HEK293 (cell line): ENCODE measurements at regions not wholly inside any gene's neighbourhood (a gene's known extent, or its start where the extent isn't known, plus 50 kb on each side); places are given as distances from the start of the nearest gene placed in this dataset.

Experiments used
- CTCF ChIA-PET: fragments of 350-600 bp; formaldehyde crosslinking; extraction: SDS; loops from one replicate; lab custom pipeline; 2021; ENCODE audit warnings: antibody characterized with exemption; lab: Yijun Ruan, JAX
- POLR2A ChIA-PET: fragments of 300-600 bp; formaldehyde crosslinking; extraction: SDS; loops from one replicate; lab custom pipeline; 2020; ENCODE audit warnings: antibody characterized with exemption, inconsistent platforms; lab: Yijun Ruan, JAX
- H3K27ac ChIP-seq: fragments of 200-500 bp; sonication (Bioruptor generic); 2 replicates; pipeline ENCODE4 v1.5.1; 2014; ENCODE audit warnings: low read depth, low read length, control low read depth, inconsistent platforms; ENCODE audit errors: extremely low read depth
- H3K36me3 ChIP-seq, 2 experiments: fragments of 200-500 bp in 1 of 2; sonication (Bioruptor generic) in 1 of 2; 1 replicate in 1 of 2; 2 replicates in 1 of 2; pipeline ENCODE4 v1.5.1; 2014 to 2017; ENCODE audit warnings: inconsistent platforms in 2 of 2, low read length in 2 of 2; ENCODE audit not compliant: control insufficient read depth in 2 of 2, insufficient read depth in 1 of 2
- H3K4me1 ChIP-seq: fragments of 200-500 bp; sonication (Bioruptor generic); 2 replicates; pipeline ENCODE4 v1.5.1; 2014; ENCODE audit warnings: mild to moderate bottlenecking, low read length, inconsistent platforms; ENCODE audit not compliant: control insufficient read depth, insufficient read depth
- H3K4me3 ChIP-seq: 2 replicates; pipeline ENCODE4 v1.5.1; 2011; ENCODE audit warnings: low read depth, mild to moderate bottlenecking, control low read depth, low read length, moderate library complexity
- H3K9me3 ChIP-seq: fragments of 200-500 bp; sonication (Bioruptor generic); 2 replicates; pipeline ENCODE4 v1.5.1; 2014; ENCODE audit warnings: low read depth, low read length, inconsistent platforms; ENCODE audit not compliant: control insufficient read depth, insufficient read depth
- GLI2 ChIP-seq: fragments of 450-650 bp; formaldehyde crosslinking; IDR thresholded peaks from 2 replicates; pipeline ENCODE4; 2017; ENCODE audit warnings: missing biosample characterization, missing genetic modification characterization, low read depth, borderline replicate concordance
- GLIS1 ChIP-seq: fragments of 450-650 bp; formaldehyde crosslinking; IDR thresholded peaks from 2 replicates; pipeline ENCODE4 v1.5.1; 2016; ENCODE audit warnings: missing biosample characterization, missing genetic modification characterization
- MYNN ChIP-seq: fragments of 450-650 bp; formaldehyde crosslinking; IDR thresholded peaks from 2 replicates; pipeline ENCODE4 v1.5.1; 2016; ENCODE audit warnings: missing biosample characterization, missing genetic modification characterization, borderline replicate concordance
- SETDB1 ChIP-seq: IDR thresholded peaks from one replicate; pipeline ENCODE4 v1.6.1; 2017; ENCODE audit warnings: mild to moderate bottlenecking, low read length, moderate library complexity, mixed read lengths; ENCODE audit not compliant: insufficient read length
- YY1 ChIP-seq: fragments of 450-650 bp; formaldehyde crosslinking; IDR thresholded peaks from 2 replicates; pipeline ENCODE4 v1.5.1; 2018; ENCODE audit warnings: missing biosample characterization, missing genetic modification characterization
- ZBTB17 ChIP-seq: fragments of 450-650 bp; formaldehyde crosslinking; IDR thresholded peaks from 2 replicates; pipeline ENCODE4 v1.5.1; 2016; ENCODE audit warnings: missing biosample characterization, missing genetic modification characterization
- ZFP3 ChIP-seq: fragments of 450-650 bp; formaldehyde crosslinking; IDR thresholded peaks from 2 replicates; pipeline ENCODE4 v1.5.1; 2016; ENCODE audit warnings: low read depth, missing biosample characterization, missing genetic modification characterization
- ZNF10 ChIP-seq: fragments of 450-650 bp; formaldehyde crosslinking; IDR thresholded peaks from 2 replicates; pipeline ENCODE4 v1.5.1; 2017; ENCODE audit warnings: missing biosample characterization, missing genetic modification characterization
- ZNF133 ChIP-seq: fragments of 450-650 bp; formaldehyde crosslinking; IDR thresholded peaks from 2 replicates; pipeline ENCODE4 v1.5.1; 2016; ENCODE audit warnings: missing biosample characterization, missing genetic modification characterization
- ZNF211 ChIP-seq: fragments of 450-650 bp; formaldehyde crosslinking; IDR thresholded peaks from 2 replicates; pipeline ENCODE4 v1.5.1; 2016; ENCODE audit warnings: low read depth, missing biosample characterization, missing genetic modification characterization
- ZNF324 ChIP-seq: fragments of 450-650 bp; formaldehyde crosslinking; IDR thresholded peaks from 2 replicates; pipeline ENCODE4 v1.5.1; 2016; ENCODE audit warnings: missing biosample characterization, missing genetic modification characterization
- ZNF341 ChIP-seq: fragments of 450-650 bp; formaldehyde crosslinking; IDR thresholded peaks from 2 replicates; pipeline ENCODE4; 2016; ENCODE audit warnings: low read depth, missing biosample characterization, missing genetic modification characterization
- ZNF404 ChIP-seq: fragments of 450-650 bp; formaldehyde crosslinking; IDR thresholded peaks from 2 replicates; pipeline ENCODE4 v1.5.1; 2017; ENCODE audit warnings: missing biosample characterization, missing genetic modification characterization
- ZNF423 ChIP-seq: fragments of 450-650 bp; formaldehyde crosslinking; IDR thresholded peaks from 2 replicates; pipeline ENCODE4 v1.5.1; 2016; ENCODE audit warnings: missing biosample characterization, missing genetic modification characterization
- ZNF549 ChIP-seq: fragments of 450-650 bp; IDR thresholded peaks from 2 replicates; pipeline ENCODE4 v1.5.1; 2018; ENCODE audit warnings: missing biosample characterization, missing genetic modification characterization, mild to moderate bottlenecking, inconsistent platforms, moderate library complexity
- ZNF558 ChIP-seq: fragments of 450-650 bp; formaldehyde crosslinking; IDR thresholded peaks from 2 replicates; pipeline ENCODE4 v1.5.1; 2016; ENCODE audit warnings: missing biosample characterization, missing genetic modification characterization
- ZNF561 ChIP-seq: fragments of 450-650 bp; IDR thresholded peaks from 2 replicates; pipeline ENCODE4 v1.5.1; 2018; ENCODE audit warnings: missing biosample characterization, missing genetic modification characterization, borderline replicate concordance
- ZNF600 ChIP-seq: fragments of 450-650 bp; formaldehyde crosslinking; IDR thresholded peaks from 2 replicates; pipeline ENCODE4 v1.5.1; 2016; ENCODE audit warnings: missing biosample characterization, missing genetic modification characterization
- ZNF658 ChIP-seq: fragments of 450-650 bp; formaldehyde crosslinking; IDR thresholded peaks from 2 replicates; pipeline ENCODE4; 2016; ENCODE audit warnings: missing biosample characterization, missing genetic modification characterization
- ZNF843 ChIP-seq: fragments of 450-650 bp; formaldehyde crosslinking; IDR thresholded peaks from 2 replicates; pipeline ENCODE4 v1.5.1; 2016; ENCODE audit warnings: missing biosample characterization, missing genetic modification characterization
- TF ChIP-seq, protein P1 (sequence below): fragments of 450-650 bp; formaldehyde crosslinking; IDR thresholded peaks from 2 replicates; pipeline ENCODE4 v1.5.1; 2016; ENCODE audit warnings: missing biosample characterization, missing genetic modification characterization
- TF ChIP-seq, protein P2 (sequence below): fragments of 450-650 bp; formaldehyde crosslinking; IDR thresholded peaks from 2 replicates; pipeline ENCODE4 v1.5.1; 2017; ENCODE audit warnings: missing biosample characterization, mild to moderate bottlenecking, missing genetic modification characterization, moderate library complexity
- TF ChIP-seq, protein P3 (sequence below): fragments of 450-650 bp; formaldehyde crosslinking; IDR thresholded peaks from 2 replicates; pipeline ENCODE4 v1.5.1; 2017; ENCODE audit warnings: missing biosample characterization, missing genetic modification characterization
- TF ChIP-seq, protein P4 (sequence below): fragments of 450-650 bp; formaldehyde crosslinking; IDR thresholded peaks from 2 replicates; pipeline ENCODE4 v1.5.1; 2017; ENCODE audit warnings: missing biosample characterization, missing genetic modification characterization
- TF ChIP-seq, protein P5 (sequence below): fragments of 450-650 bp; formaldehyde crosslinking; IDR thresholded peaks from 2 replicates; pipeline ENCODE4 v1.5.1; 2016; ENCODE audit warnings: missing biosample characterization, missing genetic modification characterization
- TF ChIP-seq, protein P6 (sequence below): fragments of 450-650 bp; formaldehyde crosslinking; IDR thresholded peaks from 2 replicates; pipeline ENCODE4 v1.5.1; 2016; ENCODE audit warnings: missing biosample characterization, missing genetic modification characterization

DNA sequence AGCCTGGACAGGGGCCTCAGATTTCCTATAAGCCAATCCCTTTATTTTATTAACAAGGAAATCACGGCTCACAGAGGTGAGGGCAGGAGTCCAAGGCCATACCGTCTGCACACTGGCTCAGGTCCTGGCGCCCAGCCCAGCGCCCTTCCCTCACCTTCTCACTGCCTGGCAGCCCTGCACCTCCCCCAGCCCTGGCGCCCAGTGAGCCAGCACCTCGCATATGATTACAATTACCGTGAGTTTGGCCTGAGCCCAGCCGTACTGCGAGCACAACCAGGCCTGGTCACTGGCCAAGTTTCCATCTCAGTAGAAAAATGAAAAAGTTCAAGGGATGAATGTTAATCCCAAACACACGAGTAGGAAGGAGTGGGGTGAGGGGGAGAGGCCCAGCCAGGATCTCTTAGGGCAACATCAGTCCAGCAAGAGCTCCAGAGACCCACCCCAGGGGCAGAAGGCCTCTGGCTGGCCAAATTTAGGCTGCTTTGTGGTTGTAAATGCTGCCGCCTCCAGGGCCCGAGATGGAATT is 68.4 kb downstream of the MCFD2 start (continued):
- TF ChIP-seq, protein P1, sequence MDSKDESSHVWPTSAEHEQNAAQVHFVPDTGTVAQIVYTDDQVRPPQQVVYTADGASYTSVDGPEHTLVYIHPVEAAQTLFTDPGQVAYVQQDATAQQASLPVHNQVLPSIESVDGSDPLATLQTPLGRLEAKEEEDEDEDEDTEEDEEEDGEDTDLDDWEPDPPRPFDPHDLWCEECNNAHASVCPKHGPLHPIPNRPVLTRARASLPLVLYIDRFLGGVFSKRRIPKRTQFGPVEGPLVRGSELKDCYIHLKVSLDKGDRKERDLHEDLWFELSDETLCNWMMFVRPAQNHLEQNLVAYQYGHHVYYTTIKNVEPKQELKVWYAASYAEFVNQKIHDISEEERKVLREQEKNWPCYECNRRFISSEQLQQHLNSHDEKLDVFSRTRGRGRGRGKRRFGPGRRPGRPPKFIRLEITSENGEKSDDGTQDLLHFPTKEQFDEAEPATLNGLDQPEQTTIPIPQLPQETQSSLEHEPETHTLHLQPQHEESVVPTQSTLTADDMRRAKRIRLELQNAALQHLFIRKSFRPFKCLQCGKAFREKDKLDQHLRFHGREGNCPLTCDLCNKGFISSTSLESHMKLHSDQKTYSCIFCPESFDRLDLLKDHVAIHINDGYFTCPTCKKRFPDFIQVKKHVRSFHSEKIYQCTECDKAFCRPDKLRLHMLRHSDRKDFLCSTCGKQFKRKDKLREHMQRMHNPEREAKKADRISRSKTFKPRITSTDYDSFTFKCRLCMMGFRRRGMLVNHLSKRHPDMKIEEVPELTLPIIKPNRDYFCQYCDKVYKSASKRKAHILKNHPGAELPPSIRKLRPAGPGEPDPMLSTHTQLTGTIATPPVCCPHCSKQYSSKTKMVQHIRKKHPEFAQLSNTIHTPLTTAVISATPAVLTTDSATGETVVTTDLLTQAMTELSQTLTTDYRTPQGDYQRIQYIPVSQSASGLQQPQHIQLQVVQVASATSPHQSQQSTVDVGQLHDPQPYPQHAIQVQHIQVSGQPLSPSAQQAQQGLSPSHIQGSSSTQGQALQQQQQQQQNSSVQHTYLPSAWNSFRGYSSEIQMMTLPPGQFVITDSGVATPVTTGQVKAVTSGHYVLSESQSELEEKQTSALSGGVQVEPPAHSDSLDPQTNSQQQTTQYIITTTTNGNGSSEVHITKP (tag by site-specific recombination), result peak; percentile 55
- TF ChIP-seq, protein P2, sequence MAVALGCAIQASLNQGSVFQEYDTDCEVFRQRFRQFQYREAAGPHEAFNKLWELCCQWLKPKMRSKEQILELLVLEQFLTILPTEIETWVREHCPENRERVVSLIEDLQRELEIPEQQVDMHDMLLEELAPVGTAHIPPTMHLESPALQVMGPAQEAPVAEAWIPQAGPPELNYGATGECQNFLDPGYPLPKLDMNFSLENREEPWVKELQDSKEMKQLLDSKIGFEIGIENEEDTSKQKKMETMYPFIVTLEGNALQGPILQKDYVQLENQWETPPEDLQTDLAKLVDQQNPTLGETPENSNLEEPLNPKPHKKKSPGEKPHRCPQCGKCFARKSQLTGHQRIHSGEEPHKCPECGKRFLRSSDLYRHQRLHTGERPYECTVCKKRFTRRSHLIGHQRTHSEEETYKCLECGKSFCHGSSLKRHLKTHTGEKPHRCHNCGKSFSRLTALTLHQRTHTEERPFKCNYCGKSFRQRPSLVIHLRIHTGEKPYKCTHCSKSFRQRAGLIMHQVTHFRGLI (tag by site-specific recombination), result peak; percentile 65; the same call in 1 of the 2 replicates
- TF ChIP-seq ZNF600 (tag by site-specific recombination), result peak; percentile 51; the same call in 1 of the 2 replicates
- TF ChIP-seq, protein P3, sequence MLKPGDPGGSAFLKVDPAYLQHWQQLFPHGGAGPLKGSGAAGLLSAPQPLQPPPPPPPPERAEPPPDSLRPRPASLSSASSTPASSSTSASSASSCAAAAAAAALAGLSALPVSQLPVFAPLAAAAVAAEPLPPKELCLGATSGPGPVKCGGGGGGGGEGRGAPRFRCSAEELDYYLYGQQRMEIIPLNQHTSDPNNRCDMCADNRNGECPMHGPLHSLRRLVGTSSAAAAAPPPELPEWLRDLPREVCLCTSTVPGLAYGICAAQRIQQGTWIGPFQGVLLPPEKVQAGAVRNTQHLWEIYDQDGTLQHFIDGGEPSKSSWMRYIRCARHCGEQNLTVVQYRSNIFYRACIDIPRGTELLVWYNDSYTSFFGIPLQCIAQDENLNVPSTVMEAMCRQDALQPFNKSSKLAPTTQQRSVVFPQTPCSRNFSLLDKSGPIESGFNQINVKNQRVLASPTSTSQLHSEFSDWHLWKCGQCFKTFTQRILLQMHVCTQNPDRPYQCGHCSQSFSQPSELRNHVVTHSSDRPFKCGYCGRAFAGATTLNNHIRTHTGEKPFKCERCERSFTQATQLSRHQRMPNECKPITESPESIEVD (tag by site-specific recombination), result 0 out of 2 replicates have a peak, but pooled peaks have one; percentile 40
- TF ChIP-seq ZNF561, result no peak
- 0 out of 2 replicates have a peak, but pooled peaks have one; percentile 27 for TF ChIP-seq ZNF843 (tag by site-specific recombination)
- TF ChIP-seq GLIS1 (tag by site-specific recombination), result 0 out of 2 replicates have a peak, but pooled peaks have one; percentile 12
- TF ChIP-seq ZNF423 (tag by site-specific recombination), result 0 out of 2 replicates have a peak, but pooled peaks have one; percentile 29
- TF ChIP-seq ZBTB17 (tag by site-specific recombination), result 0 out of 2 replicates have a peak, but pooled peaks have one; percentile 5
- TF ChIP-seq ZNF341 (tag by site-specific recombination), result peak; percentile 92
- TF ChIP-seq ZNF10 (tag by site-specific recombination), result 0 out of 2 replicates have a peak, but pooled peaks have one; percentile 26
- no peak for TF ChIP-seq GLI2 (tag by site-specific recombination)

DNA sequence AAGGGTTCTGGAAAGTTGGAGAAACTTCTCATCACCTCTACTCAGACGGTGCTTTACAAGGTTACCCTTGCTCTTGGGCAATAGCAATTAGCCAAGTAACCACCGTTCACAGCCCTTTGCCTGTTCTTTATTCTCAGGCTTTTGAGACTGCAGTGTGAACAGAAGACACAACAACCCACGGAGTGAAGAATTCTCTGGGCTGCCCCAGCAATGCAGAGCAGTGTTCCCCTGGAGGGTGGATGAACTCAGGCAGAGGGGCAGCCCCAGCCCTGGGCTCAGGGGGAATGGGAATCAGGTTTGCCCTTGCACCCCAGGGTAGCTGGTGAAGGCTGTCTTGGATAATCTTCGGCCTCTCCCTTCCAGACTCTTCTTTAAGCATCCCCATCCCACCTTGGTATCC is 69.1 kb downstream of the MCFD2 start:
- CTCF ChIA-PET, result no interaction called here
- no peak overlapping the region for H3K27ac ChIP-seq
- no peaks in the 10 kb centered on the region for H3K36me3 ChIP-seq
- TF ChIP-seq, protein P4, sequence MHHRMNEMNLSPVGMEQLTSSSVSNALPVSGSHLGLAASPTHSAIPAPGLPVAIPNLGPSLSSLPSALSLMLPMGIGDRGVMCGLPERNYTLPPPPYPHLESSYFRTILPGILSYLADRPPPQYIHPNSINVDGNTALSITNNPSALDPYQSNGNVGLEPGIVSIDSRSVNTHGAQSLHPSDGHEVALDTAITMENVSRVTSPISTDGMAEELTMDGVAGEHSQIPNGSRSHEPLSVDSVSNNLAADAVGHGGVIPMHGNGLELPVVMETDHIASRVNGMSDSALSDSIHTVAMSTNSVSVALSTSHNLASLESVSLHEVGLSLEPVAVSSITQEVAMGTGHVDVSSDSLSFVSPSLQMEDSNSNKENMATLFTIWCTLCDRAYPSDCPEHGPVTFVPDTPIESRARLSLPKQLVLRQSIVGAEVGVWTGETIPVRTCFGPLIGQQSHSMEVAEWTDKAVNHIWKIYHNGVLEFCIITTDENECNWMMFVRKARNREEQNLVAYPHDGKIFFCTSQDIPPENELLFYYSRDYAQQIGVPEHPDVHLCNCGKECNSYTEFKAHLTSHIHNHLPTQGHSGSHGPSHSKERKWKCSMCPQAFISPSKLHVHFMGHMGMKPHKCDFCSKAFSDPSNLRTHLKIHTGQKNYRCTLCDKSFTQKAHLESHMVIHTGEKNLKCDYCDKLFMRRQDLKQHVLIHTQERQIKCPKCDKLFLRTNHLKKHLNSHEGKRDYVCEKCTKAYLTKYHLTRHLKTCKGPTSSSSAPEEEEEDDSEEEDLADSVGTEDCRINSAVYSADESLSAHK (tag by site-specific recombination), result no peak
- TF ChIP-seq, protein P5, sequence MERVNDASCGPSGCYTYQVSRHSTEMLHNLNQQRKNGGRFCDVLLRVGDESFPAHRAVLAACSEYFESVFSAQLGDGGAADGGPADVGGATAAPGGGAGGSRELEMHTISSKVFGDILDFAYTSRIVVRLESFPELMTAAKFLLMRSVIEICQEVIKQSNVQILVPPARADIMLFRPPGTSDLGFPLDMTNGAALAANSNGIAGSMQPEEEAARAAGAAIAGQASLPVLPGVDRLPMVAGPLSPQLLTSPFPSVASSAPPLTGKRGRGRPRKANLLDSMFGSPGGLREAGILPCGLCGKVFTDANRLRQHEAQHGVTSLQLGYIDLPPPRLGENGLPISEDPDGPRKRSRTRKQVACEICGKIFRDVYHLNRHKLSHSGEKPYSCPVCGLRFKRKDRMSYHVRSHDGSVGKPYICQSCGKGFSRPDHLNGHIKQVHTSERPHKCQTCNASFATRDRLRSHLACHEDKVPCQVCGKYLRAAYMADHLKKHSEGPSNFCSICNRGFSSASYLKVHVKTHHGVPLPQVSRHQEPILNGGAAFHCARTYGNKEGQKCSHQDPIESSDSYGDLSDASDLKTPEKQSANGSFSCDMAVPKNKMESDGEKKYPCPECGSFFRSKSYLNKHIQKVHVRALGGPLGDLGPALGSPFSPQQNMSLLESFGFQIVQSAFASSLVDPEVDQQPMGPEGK (tag by site-specific recombination), result no peak
- TF ChIP-seq ZFP3 (tag by site-specific recombination) (no peak), ZNF324 (tag by site-specific recombination) (no peak), ZNF658 (tag by site-specific recombination) (no peak), MYNN (tag by site-specific recombination) (no peak), ZNF549 (no peak), ZNF404 (tag by site-specific recombination) (no peak), ZNF211 (no peak), YY1 (tag by site-specific recombination) (no peak), ZNF133 (tag by site-specific recombination) (no peak), SETDB1 (no peak), ZNF558 (no peak)
- TF ChIP-seq, protein P6, sequence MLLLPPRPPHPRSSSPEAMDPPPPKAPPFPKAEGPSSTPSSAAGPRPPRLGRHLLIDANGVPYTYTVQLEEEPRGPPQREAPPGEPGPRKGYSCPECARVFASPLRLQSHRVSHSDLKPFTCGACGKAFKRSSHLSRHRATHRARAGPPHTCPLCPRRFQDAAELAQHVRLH, result no peak

More for the DNA sequence above, 69.1 kb downstream of the MCFD2 start:
- POLR2A ChIA-PET, result no interaction called here
- Histone ChIP-seq H3K9me3 (no peaks in the 10 kb centered on the region), H3K4me1 (peaks cover 25% of the 10 kb centered on the region), H3K4me3 (no peak overlapping the region)
